Endothelial cell of umbilical vein (primary cell): ENCODE measurements at regions not wholly inside any gene's neighbourhood (a gene's known extent, or its start where the extent isn't known, plus 50 kb on each side); places are given as distances from the start of the nearest gene placed in this dataset.

Experiments used
- BruUV-seq: library from RNA; stranded (reverse); fragments of 400-500 nt; replicated peaks from 2 replicates; lab custom pipeline; 2021; lab: Mats Ljungman, UMichigan
- CTCF ChIA-PET: fragments of 300-600, 350-600 bp; sonication (Branson Sonifier 250); formaldehyde crosslinking; loops from one replicate; lab custom pipeline; 2021; ENCODE audit warnings: antibody characterized with exemption, inconsistent platforms; lab: Charles Lee
- POLR2A ChIA-PET: fragments of 300-600, 350-600 bp; sonication (Branson Sonifier 250); formaldehyde crosslinking; loops from one replicate; lab custom pipeline; 2021; ENCODE audit warnings: antibody characterized with exemption, inconsistent platforms; lab: Charles Lee
- DNase-seq: peaks from one replicate; pipeline ENCODE4 v3.0.0-alpha.2; 2011; ENCODE audit warnings: low read depth, low spot score
- FAIRE-seq: peaks from 2 replicates; lab custom pipeline; 2011; peaks lifted over from hg19 to GRCh38; lab: Jason Lieb, UNC
- H2AFZ ChIP-seq: 2 replicates; pipeline ENCODE4 v1.6.0; 2012; ENCODE audit warnings: low read depth, low read length, control low read depth, inconsistent platforms
- H3K27ac ChIP-seq: 2 replicates; pipeline ENCODE4 v1.5.1; 2011; ENCODE audit warnings: low read depth, mild to moderate bottlenecking, control low read depth, low read length, moderate library complexity; ENCODE audit not compliant: insufficient read depth
- H3K27me3 ChIP-seq, 2 experiments: 2 replicates each; pipeline versions ENCODE4 v1.6.0 to v1.6.1; 2011; ENCODE audit warnings: low read length in 2 of 2, mixed read lengths in 1 of 2; ENCODE audit not compliant: control insufficient read depth in 2 of 2, insufficient read depth in 2 of 2
- H3K36me3 ChIP-seq, 2 experiments: 2 replicates in 1 of 2; 3 replicates in 1 of 2; pipeline ENCODE4 v1.5.1; 2011; ENCODE audit warnings: low read length in 2 of 2, mild to moderate bottlenecking in 1 of 2, moderate library complexity in 1 of 2; ENCODE audit not compliant: control insufficient read depth in 2 of 2, insufficient read depth in 2 of 2; ENCODE audit errors: extremely low read depth in 1 of 2
- H3K4me1 ChIP-seq: 3 replicates; pipeline ENCODE4 v1.5.1; 2011; ENCODE audit warnings: mild to moderate bottlenecking, low read length; ENCODE audit not compliant: control insufficient read depth, insufficient read depth; ENCODE audit errors: extremely low read depth
- H3K4me2 ChIP-seq: 2 replicates; pipeline ENCODE4 v1.6.1; 2011; ENCODE audit warnings: low read length, control low read depth, mixed read lengths; ENCODE audit not compliant: insufficient read depth
- H3K4me3 ChIP-seq, 3 experiments: fragments of 200-600 bp in 1 of 3; sonication (generic), shearing (Covaris generic) in 1 of 3; replicated peaks in 1 of 3; 2 replicates each; pipeline ENCODE4 v1.5.1; 2011 to 2016; ENCODE audit warnings: control low read depth in 3 of 3, low read length in 3 of 3, mild to moderate bottlenecking in 2 of 3, inconsistent platforms in 1 of 3, low read depth in 1 of 3, moderate library complexity in 1 of 3; ENCODE audit not compliant: insufficient read depth in 1 of 3
- H3K79me2 ChIP-seq: 2 replicates; pipeline ENCODE4 v1.6.0; 2012; ENCODE audit warnings: low read length, inconsistent platforms; ENCODE audit not compliant: control insufficient read depth, insufficient read depth
- H3K9ac ChIP-seq: replicated peaks from 2 replicates; pipeline ENCODE3; 2011; ENCODE audit warnings: low read length, control low read depth; ENCODE audit not compliant: insufficient read depth; ENCODE audit errors: extremely low read depth
- H3K9me1 ChIP-seq: replicated peaks from 3 replicates; pipeline ENCODE4 v1.6.0; 2011; ENCODE audit warnings: mild to moderate bottlenecking, low read length; ENCODE audit not compliant: control insufficient read depth, insufficient read depth; ENCODE audit errors: extremely low read depth
- H3K9me3 ChIP-seq: replicated peaks from 2 replicates; pipeline ENCODE4 v1.5.1; 2012; ENCODE audit warnings: low read length, inconsistent platforms; ENCODE audit not compliant: control insufficient read depth, insufficient read depth
- H4K20me1 ChIP-seq: replicated peaks from 2 replicates; pipeline ENCODE3; 2011; ENCODE audit warnings: mild to moderate bottlenecking, low read length; ENCODE audit not compliant: control insufficient read depth, insufficient read depth; ENCODE audit errors: extremely low read depth
- EZH2 ChIP-seq: IDR thresholded peaks from 2 replicates; pipeline ENCODE4 v1.6.1; 2012; ENCODE audit warnings: borderline replicate concordance, low read depth, mild to moderate bottlenecking, moderate library complexity, low read length, inconsistent platforms; ENCODE audit not compliant: severe bottlenecking
- FOS ChIP-seq: IDR thresholded peaks from 2 replicates; pipeline ENCODE4 v1.6.1; 2011; ENCODE audit warnings: mild to moderate bottlenecking, low read length, moderate library complexity, borderline replicate concordance; ENCODE audit not compliant: insufficient read depth
- GATA2 ChIP-seq: IDR thresholded peaks from 2 replicates; pipeline ENCODE4 v1.7.0; 2011; ENCODE audit warnings: low read depth, mild to moderate bottlenecking, moderate library complexity, mixed read lengths, low read length; ENCODE audit not compliant: insufficient read length, insufficient read depth
- JUN ChIP-seq: IDR thresholded peaks from 2 replicates; pipeline ENCODE4 v1.6.1; 2011; ENCODE audit warnings: borderline replicate concordance, low read depth; ENCODE audit not compliant: insufficient read length, insufficient read depth
- MAX ChIP-seq: IDR thresholded peaks from 2 replicates; pipeline ENCODE4 v1.6.1; 2011; ENCODE audit not compliant: insufficient read depth, insufficient read length
- MYC ChIP-seq: IDR thresholded peaks from one replicate; pipeline ENCODE4 v1.6.1; 2011; ENCODE audit warnings: mild to moderate bottlenecking, low read depth, low read length
- POLR2A ChIP-seq: IDR thresholded peaks from 2 replicates; pipeline ENCODE4 v1.6.1; 2012; ENCODE audit warnings: low read depth, mild to moderate bottlenecking, control low read depth, low read length
- POLR2AphosphoS5 ChIP-seq: IDR thresholded peaks from 2 replicates; pipeline ENCODE4 v1.6.1; 2012; ENCODE audit warnings: low read depth, mild to moderate bottlenecking, control low read depth, low read length, moderate library complexity; ENCODE audit not compliant: insufficient read depth
- dilution Hi-C: fragments of 300-500 bp; cut with MboI; formaldehyde crosslinking; loops from one replicate; pipeline ENCODE4 v1.15.0; 2019; ENCODE audit warnings: low sequenced_read_pairs; ENCODE audit not compliant: extremely low pct_ligation_motif_present
- intact Hi-C: fragments of 100-400 bp; cut with micrococcal nuclease; formaldehyde crosslinking; loops from one replicate; pipeline ENCODE4 v1.10.0; 2022
- TF ChIP-seq, protein P1 (sequence below), 2 donors: IDR thresholded peaks; 1 replicate in 1 of 2; 2 replicates in 1 of 2; pipeline ENCODE4 v1.5.1; 2011; ENCODE audit warnings: low read length in 2 of 2, mild to moderate bottlenecking in 2 of 2, moderate library complexity in 2 of 2, control low read depth in 1 of 2, inconsistent platforms in 1 of 2, low read depth in 1 of 2; ENCODE audit not compliant: insufficient read depth in 1 of 2; ENCODE audit errors: extremely low read depth in 1 of 2

GRCh38 chr2:144705328-144706245 lies 185.7 kb upstream of the ZEB2 start:
- ChIA-PET CTCF (no interaction called here), POLR2A (no interaction called here)
- Histone ChIP-seq H3K36me3 (no peaks in the 10 kb centered on the region), H4K20me1 (no peaks in the 10 kb centered on the region), H3K27me3 (no peaks in the 10 kb centered on the region), H3K4me2 (no peak overlapping the region), H3K9me3 (no peaks in the 10 kb centered on the region), H3K27ac (no peak overlapping the region), H3K4me1 (no peaks in the 10 kb centered on the region), H3K9ac (no peak overlapping the region), H3K79me2 (no peaks in the 10 kb centered on the region), H3K4me3 (no peak overlapping the region), H3K9me1 (no peaks in the 10 kb centered on the region), H2AFZ (no peak overlapping the region)
- TF ChIP-seq POLR2AphosphoS5: no peak
- no peak for TF ChIP-seq GATA2
- TF ChIP-seq, protein P1, sequence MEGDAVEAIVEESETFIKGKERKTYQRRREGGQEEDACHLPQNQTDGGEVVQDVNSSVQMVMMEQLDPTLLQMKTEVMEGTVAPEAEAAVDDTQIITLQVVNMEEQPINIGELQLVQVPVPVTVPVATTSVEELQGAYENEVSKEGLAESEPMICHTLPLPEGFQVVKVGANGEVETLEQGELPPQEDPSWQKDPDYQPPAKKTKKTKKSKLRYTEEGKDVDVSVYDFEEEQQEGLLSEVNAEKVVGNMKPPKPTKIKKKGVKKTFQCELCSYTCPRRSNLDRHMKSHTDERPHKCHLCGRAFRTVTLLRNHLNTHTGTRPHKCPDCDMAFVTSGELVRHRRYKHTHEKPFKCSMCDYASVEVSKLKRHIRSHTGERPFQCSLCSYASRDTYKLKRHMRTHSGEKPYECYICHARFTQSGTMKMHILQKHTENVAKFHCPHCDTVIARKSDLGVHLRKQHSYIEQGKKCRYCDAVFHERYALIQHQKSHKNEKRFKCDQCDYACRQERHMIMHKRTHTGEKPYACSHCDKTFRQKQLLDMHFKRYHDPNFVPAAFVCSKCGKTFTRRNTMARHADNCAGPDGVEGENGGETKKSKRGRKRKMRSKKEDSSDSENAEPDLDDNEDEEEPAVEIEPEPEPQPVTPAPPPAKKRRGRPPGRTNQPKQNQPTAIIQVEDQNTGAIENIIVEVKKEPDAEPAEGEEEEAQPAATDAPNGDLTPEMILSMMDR (IDR thresholded peaks at IDR 0.05; ENCODE audit: extremely low read depth in 1 of 2, insufficient read depth in 1 of 2, low read depth in 1 of 2, low read length in 2 of 2): no peak
- TF ChIP-seq MAX: no peak
- TF ChIP-seq POLR2A: no peak
- no peak for TF ChIP-seq MYC
- no peak for TF ChIP-seq EZH2
- no peak for TF ChIP-seq JUN
- no peak for TF ChIP-seq FOS
- intact Hi-C loops: no loop called here
- dilution Hi-C loops: no loop called here
- DNase-seq: no peak
- BruUV-seq: no TSS peak
- no peak for FAIRE-seq
